NCI-H226 (cell line): ENCODE measurements at regions not wholly inside any gene's neighbourhood (a gene's known extent, or its start where the extent isn't known, plus 50 kb on each side); places are given as distances from the start of the nearest gene placed in this dataset.

Experiments
- DNase-seq: peaks from one replicate; pipeline ENCODE4 v3.0.0-alpha.2; 2015

DNA sequence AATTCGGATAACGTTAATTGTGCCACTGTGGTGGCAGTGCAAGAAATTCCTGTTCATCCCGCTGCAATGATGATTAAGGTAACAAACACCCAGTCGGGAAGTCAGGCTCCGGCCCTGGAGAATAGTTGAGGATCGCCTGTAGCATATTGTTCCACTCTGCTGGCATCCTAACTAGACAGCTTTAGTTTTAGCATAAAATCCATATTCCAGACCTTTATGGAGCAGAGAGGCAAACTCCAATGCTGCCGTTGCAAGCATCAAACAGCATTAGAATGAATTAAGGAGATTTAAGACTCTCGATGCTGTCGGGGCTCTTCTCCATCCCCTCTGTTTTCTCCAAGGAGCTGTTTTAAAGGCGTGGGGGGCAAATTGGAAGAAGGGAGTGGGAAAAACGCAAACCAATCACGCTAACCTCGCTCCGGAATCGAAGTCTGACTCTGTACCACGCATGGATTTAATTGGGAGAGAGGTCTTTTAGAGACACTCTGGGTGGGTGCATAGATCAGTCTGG is 660.4 kb downstream of the VRK1 start:
- DNase-seq: no peak

DNA sequence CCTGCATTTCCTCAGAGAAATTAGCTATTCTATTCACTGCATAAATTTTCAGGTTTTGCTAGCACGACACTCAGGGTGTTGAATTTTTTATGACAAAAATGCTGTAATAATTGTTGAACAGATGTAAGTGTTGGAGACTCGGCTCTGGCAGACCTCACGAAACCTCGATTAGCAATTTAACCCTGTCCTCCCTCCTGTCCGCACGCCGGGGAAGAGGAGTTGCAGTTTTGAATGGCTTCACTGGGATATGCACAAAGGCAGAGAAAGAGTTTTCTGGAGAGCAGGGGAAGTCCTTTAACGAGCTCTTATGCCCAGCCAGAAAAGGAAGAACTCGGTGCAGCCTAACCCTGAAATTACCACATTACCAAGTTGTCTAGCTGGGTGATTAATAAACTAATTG is 661.1 kb downstream of the VRK1 start:
- no peak for DNase-seq

DNA sequence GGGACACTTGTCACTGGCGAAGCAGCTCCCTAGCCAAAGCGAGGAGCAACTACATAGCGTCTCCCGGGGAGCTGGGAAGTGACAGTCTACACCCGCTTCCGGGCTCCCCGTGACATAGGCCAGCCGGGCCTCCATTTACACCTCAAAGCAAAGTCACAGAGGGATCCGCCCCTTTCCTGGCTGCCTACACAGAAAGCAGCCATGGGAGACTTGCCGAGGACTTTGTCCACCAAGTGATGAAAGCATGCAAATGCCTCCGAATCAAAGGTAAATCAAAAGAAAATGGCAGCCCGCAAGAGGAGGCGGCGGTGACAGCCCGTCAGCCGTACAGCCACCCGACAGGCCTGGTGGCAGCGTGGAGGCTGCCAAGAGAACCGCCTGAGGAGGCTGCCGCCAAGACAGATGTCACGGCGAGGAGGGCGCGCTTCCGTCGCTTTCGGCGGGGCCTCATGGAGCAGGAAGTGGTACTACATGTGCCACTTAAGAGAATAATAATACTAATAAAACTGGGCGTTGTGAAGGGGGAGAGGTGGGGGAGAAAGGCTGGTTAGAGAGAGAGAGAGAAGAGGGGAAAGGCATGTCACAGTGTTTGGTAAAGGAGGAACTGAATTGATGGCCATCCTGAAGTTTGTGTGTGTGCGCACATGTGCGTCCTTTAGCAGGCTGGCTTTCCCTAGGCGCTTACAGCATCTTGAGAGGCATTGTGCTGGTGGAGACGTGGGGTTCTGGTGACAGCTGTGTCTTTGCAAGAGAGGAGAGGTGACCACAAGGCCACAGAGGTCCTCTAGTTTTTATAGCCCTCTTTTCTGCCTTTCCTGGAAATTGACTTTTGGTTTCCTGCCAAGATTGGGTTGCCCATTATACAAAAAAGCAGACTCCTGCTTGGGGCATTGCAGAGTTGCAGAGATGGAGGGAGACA is 661.7 kb downstream of the VRK1 start:
- no peak for DNase-seq

DNA sequence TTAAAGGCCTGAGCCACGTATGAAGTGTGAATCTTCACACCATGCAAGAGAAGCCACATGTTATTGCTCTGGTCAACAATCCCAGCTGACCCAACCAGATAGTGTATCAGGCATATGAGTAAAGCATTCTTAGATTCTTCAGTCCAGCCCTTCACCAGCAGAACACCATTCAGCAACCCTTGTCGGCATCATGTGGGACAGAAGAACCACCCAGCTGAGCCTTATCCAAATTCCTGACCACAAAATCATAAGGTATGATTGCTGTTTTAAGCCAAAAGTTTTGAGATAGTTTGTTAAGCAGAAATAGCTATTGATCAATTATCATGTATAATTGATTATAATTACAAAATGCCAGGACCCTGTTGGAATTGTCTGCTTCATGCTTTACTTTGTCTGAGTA is 664.9 kb downstream of the VRK1 start:
- DNase-seq: no peak

DNA sequence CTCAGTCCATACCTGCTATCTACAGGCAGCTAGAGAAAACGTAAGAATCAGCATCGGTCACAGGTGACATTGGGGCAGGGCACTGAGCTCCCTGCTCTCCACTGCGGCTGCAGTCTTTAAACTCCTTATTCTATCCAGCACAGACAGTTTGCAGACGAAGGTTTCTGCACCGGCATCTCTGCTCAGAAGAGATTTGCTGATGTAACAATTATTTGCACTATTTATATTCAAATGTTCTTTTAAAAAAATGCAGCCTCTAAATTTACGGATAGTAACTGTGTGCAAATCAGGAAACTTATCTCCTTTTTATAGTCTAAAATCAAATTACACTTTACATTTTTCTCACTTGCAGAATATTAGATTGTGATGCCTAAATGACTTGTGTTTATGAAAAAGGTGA is 671.0 kb downstream of the VRK1 start:
- no peak for DNase-seq

DNA sequence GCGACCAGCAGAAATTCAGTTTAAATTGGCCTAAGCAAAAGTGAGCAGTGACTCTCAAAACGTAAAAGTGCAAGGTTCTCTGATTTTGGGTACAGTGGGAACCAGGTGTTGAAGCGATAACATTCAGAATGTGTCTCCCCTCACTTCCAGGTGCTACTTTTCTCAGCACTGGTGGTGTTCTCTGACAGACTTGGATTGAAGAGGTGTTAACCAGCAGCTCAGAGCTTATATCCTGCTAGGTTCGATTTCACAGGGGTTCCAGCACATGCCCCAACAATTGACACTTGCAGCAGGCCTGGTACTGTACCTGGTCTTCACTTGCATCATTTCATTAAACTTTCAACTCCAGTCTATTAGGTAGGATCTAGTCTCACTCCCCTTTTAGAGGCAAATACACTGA is 680.2 kb downstream of the VRK1 start:
- no peak for DNase-seq

DNA sequence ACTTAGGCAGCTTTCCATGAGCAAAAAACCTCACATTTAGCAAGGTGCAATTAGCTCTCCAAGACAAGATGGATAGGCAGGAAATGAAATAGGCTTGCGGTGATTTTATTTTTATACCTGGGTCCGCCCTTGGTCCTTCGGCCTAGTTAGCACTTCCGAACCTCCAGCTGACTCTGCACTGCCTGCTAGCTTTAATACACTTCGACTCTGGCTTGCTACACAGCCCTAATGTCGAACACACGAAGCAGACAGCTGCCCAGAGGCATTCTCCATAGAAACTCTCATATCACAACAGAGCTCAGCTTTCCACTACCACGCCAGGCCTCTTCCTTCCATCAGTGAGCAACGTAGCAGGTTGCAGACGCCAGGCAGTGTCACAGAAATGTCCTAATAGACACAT is 688.0 kb downstream of the VRK1 start:
- DNase-seq: no peak

DNA sequence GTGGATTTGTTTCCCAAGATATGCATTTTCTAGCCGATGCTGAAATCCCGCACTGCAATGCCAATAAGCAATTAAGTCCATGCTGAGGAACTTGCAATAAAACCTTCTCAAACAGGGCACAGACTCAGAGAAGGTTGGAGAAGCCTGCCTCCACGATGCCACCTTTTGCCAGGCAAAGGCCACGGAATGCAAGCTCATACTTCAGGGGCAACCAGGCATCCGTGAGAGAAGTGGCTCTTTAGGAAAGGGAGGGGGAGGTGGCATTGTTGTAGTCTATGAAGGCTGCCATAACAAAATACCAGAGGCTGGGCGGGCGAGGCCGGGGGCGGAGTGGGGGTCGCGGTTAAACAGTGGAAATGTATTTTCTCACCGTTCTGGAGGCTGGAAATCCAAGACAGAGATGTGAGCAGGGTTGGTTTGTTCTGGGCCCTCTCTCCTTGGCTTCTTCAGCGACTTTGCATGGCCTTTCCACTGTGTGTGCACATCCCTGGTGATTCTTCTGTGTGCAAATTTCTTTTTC is 689.5 kb downstream of the VRK1 start:
- DNase-seq: no peak

DNA sequence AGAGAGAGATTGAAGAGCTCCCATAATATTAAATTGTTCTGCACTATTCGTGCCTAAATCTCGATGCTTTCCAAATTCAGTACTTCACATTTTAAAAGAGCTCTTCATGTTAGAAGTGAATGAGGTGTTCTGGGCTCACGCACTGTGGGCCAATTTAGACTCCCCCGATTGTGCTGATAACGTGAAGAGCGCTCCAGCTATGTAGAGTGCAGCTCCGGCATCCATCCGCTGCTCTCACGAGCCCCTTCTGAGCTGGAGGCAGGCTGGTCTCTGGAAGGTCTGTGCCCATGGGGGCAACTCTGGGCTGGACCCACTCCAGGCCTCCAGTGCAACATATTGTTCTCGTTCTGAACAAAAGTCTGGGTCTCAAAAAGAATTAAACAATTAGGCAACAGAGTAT is 692.6 kb downstream of the VRK1 start:
- no peak for DNase-seq

DNA sequence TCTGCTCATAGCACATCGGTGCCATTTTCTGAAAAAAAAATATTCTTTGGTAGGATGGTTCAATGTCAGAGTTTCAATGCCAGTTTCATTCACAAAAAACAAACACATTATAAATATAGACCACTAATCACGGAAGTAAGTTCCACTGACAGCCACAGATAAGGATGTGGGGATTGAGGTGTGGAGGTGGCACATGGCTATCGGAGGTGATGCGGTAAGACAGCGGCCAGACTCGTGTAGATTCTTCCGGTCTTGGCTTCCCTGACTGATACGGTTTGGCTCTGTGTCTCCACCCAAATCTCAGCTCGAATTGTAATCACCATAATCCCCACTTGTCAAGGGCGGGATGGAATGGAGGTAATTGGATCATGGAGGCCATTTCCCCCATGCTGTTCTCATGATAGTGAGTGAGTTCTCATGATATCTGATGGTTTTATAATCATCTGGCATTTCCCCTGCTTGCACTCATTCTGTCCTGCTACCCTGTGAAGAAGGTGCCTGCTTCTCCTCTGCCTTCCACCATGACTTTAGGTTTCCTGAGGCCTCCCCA is 693.4 kb downstream of the VRK1 start:
- no peak for DNase-seq

DNA sequence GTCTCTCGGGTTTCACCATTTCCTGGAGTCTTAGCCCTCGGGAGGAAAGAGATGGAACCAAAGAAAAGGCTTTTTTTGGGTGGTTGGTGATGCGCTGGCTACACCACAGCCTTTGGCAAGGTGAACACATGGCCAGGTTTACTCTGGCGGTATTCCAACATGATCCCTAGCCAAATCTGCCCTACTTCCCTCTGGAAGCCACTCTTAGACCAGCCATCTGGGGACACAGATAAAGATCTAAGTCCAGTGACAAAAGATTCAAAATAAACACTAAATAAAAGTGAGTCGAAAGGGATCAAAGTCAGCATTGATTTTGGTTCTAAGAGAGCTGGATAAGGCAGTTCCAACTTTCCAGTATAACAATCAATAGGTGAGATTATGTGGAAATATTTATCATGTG is 694.5 kb downstream of the VRK1 start:
- no peak for DNase-seq

DNA sequence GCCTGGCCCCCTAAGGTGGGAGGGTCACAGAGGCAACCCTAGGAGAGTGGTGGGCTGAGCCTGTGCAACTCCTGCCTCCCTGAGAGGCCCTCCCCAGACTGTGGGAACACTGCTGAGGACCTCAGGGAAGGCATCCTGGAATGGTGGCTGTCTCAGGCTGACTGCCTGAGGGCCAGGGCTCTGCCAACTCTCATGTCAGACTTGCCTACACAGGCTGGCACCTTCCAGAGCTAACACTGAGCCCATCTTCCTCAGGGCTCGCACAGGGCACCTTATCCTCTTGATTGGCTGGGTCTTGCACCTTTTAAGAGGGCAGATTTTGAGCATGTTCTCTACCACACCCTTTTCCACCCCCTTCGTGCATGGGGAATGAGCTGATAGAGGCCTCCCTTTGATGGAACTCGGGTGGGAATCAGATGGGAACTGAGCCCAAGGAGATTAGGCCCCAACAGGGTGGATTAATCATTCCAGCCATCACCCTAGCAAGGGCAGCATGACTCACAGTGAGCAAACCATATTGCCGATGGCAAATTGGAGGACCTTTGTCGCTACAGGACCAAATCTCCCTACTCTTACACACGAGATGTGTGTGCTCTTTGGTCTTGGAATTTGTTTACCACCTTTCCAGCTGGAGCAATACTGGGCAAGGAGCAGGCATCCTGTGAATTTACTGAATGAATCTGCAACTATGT is 702.8 kb downstream of the VRK1 start:
- DNase-seq: no peak

DNA sequence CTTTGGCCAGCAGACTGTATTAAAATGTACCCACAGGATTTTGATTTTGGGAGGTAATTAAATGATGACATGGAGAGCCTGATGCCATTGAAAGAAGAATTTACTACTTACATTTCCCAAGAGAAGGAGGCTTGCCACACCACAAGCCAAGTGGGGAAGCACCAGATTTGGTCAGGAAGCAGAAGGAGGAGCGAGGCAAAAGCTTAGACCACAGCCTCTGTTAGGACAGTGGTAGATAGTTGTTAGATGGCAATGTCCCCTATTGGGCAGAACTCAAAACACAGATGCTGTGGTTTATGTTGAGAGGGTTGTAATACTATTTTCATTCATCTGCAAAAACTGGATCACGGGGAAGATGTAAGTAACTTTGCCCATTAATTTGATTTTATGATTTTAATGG is 709.4 kb downstream of the VRK1 start:
- DNase-seq: no peak

DNA sequence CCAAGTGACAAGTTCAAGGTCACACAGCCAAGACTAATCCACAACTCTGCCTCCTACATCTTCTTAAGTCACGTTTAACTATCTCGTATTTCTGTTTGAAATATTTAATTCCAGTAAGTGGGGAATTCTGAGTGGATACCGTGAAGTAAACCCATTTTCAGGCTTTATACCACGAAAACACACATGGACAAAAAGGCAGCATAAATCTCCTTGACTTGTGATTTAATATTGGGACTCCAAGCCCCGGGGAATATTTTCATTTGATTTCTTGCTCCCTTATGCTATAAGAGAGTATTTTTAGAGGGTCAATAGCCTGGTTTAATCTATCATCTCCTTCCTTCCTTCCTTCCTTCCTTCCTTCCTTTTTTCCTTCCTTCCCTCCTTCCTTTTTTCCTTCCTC is 716.7 kb downstream of the VRK1 start:
- no peak for DNase-seq

DNA sequence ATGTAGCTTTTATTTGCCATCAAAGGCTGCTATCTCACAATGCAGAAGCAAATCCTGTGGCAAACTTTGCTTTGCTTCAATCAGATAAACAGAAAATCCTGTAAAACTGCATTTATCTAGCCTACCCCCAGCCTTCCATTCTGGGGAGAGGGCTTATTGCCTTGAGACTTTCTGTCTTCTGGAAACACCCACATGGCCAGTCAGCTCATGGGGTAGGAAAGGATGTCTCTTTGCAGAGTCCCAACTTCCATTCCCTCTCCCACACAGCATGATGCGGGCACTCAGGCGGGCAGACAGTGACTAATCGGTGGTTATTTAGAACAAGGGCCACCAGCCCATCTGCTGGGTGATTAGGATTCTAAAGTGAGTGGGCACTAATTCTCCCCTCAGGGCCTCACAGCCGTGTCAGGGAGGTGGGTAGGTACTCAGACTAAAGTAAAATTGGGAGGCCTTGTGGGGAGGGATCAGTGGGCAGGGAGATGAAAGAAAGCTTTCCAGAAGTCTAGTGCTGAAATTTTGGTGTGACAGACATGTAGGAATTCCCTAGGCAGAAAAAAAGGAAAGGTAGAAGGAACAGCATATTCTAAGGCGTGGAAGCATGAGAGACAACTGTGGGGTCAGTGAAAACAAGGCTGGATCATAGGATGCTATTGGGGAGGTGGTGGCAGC is 720.5 kb downstream of the VRK1 start:
- DNase-seq: no peak

DNA sequence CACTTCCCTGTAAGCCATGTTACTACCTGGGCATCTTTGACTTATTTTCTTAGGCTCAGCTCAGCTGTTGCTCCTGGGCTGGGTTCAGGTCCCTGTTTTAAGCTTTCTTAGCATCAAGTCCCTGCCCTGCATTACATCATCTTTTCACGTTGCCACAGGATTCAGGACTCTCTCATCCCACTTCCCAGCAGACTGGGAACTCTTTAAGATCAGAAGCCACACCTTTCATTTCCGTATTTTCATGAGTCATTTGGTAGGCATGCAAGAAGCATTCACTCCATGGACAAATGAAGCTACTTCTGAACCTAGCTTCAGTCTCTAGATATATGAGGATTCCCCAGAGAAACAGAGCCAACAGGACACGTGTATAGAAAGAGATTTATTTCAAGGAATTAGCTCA is 726.8 kb downstream of the VRK1 start:
- DNase-seq: no peak

DNA sequence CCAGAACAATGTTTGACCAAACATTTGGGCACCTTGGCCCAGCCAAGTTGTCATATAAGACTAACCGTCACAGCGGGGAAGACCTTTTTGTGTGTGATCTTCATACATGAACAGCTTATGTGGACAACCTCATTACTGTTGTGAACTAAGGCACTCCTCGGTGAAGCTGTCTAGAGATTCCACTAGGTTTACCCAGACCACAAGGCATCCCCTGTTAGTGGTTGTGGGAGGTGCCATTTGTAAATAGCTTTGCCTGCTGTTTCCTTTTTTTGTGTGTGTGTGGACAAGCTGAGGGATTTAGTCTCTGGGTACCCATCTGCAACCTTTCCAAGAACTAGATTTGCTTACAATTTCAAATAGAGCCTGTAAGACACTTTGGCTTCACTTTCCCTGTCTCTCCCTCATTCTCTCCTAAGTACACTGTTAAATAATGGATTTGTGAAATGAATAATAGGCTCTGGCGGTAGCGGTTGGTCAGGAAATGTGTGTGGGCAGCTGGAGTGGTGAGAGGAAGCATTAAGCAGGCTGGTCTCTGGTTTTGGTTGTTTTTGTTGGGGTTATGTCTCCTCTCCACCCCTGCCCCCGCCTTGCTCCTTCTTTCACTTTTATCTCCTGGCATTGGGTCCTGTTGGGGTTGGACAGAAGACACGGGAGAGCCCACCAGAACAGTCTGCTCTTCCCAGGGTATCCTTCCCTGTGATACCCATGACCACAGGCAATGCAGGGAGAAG is 727.6 kb downstream of the VRK1 start:
- DNase-seq: no peak

DNA sequence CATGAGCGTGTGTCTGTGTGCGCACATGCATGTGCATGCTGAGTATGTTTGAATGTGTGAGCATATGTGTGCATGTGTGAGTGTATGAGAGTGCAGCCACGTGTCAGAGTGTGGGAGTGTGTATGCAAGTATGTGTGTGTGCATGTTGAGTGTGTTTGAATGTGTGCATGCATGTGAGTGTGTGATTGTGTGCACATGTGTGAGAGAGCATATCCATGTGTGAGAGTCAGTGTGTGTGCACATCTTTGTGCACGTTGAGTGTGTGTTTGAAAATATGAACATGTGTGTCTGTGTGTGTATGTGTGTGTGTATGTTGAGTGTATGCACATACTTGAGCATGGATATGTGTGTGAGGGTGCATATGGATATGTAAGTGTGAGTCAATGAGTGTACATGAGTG is 730.8 kb downstream of the VRK1 start:
- no peak for DNase-seq

DNA sequence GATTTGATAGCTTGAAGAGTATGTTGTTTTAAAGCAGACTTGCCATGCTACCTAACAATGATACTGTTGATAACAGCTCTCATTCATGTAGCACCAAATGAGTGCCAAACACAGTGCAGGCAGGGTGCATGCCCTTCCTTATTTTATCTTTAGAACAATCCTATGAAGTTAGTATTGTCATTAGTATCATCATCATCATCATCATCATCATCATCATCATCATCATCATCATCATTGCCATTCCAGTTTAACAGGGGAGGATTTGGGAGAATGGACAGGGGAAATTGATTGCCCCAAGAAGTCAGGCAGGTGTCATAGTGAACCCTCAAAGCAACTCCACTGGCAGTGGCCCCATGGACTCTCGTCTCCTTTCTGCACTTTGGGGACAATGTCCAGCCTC is 734.9 kb downstream of the VRK1 start:
- DNase-seq: no peak

DNA sequence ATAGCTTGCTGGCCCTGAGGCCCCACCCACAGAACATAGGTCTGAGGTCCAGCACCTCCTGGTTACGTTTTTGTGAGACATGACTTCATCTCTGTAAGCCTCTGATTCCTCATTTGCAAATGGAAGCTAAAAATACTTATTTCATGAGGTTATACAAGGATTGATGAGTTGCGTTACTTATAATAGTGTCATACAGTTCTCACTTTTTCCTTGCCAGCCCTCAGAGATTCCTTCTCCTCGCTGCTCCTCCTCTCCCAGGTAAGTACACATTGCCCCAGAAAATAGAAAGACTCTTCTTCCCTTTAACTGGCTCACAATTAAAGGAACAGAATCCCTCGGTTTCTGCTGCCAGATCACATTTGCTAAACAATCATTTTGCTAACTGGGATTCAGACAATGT is 739.2 kb downstream of the VRK1 start:
- DNase-seq: no peak

DNA sequence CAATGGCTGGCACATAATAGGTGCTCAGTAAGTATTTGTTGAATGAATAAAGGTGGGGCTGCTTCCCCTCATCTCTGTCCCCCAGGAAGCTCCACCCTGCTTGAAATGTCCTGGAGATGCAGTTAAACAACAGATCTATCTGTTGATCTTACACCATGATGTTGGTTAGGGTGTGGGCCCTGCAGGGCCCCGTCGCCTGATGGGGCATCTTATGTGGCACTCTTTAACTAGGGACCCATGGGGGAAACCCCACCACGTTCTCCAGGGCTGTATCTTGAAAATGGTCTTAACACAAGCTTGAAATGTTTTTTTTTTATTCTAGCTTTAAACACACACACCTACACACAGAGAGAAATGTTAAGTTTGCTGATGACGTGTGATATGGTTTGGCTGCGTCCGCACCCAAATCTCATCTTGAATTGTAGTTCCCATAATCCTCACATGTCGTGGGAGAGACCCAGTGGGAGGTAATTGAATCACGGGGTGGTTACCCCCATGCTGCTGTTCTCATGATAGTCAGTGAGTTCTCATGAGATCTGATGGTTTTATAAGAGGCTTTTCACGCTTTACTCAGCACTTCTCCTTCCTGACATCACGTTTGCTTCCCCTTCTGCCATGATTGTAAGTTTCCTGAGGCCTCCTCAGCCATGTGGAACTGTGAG is 741.7 kb downstream of the VRK1 start:
- no peak for DNase-seq

DNA sequence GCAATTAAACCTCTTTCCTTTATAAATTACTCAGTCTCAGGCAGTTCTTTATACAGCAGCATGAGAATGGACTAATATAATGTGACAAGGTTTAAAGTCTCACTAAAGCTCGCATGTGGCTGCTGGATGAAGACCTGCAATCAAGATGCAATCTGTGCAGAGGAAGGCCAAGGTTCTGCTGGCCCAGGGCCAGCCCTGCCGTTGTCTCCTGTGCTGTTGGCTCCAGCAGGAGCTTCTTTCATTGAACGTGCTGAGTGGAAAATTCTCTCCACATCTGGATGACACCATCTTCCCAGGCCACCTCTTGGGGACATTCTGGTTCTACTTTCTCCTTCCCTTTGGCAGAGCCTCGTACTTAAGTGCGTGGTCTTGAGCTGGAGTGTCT is 742.2 kb downstream of the VRK1 start:
- DNase-seq: no peak
